ENCODE measurements at regions not wholly inside any gene's neighbourhood (a gene's known extent, or its start where the extent isn't known, plus 50 kb on each side); places are given as distances from the start of the nearest gene placed in this dataset.
"Not testable (repeated sequence)": the region's sequence is repeated elsewhere in the genome, so short reads cannot be mapped to it uniquely, and the experiment has no call there.

DNA sequence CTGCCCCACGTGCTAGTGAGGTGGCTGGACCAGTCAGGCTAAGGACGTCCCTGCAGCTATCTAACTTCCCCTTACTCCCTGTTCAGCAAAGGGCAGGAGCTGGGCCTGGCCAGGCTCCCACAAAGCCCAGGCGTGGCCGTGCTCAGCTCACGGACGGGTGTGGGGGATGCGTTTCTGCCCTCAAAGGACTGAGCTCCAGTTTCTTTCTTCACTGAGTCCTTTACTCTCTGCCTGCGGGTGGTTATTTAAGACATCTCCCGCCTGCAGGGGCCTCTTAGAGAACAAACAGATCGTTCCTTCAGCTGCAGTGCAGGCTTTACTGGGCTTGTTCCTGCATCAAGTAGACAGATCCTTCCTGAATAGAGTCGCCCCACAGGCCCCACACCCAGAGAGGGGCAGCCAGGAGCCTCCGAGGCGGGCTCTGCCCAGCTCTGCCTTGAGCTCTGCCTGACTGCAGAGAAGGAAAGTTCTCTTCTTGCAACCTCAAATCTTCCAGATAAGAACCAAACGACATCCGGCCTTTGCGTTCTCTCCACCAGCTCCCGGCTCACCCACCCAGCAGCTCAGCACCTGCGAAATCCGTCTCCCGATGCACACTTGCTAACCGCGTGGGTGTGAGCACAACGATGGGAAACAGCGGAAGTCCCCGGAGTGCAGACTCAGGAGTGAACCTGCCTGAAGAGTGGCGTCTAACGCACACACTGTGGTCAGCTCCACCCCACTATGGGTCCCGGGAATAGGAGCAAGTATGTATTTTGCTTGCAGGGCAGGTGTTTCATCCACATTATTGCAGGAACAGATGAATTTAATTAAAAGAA, 460.0 kb downstream of the PREX1 start:
- not testable (repeated sequence) for TF ChIP-seq TAF1 (IDR thresholded peaks at IDR 0.05; ENCODE audit: low read depth, low read length); POLR2A (IDR thresholded peaks at IDR 0.05; ENCODE audit: low read depth, low read length); POLR2AphosphoS5 (IDR thresholded peaks at IDR 0.05; ENCODE audit: low read depth, low read length); SPI1 (IDR thresholded peaks at IDR 0.05; ENCODE audit: low read depth, low read length); POU2F2 (IDR thresholded peaks at IDR 0.05; ENCODE audit: low read depth, low read length); PAX5 (IDR thresholded peaks at IDR 0.05; ENCODE audit: insufficient read depth, low read length, severe bottlenecking)
